ENCODE measurements at regions not wholly inside any gene's neighbourhood (a gene's known extent, or its start where the extent isn't known, plus 50 kb on each side); places are given as distances from the start of the nearest gene placed in this dataset.
"Not testable (repeated sequence)": the region's sequence is repeated elsewhere in the genome, so short reads cannot be mapped to it uniquely, and the experiment has no call there.

DNA sequence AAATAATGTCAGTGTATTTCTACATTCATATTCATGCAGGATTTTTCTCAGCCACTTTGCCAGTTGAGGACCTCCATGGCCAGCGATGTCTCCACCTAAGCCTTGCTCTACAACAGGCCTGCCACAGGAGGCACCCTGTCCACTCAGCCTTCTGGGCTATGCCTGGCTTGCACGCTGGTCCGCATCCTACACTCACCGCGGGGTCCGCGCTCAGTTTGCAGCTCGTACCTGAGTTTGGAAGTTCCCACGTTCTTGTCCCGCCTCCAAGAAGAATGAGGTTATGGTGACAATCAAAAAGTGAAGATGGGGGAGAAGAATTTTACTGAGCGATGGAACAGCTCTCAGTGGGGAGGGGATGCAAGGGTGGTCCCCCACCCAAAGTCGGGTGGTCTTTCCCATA lies 93.6 kb upstream of the GRIK1 start:
- DNase-seq (ENCODE audit: low read depth, low spot score) = no peak
- no peak overlapping the region for H3K4me3 ChIP-seq (ENCODE audit: low read depth, low read length)
- ChIA-PET CTCF (no interaction called here), POLR2A (no interaction called here)
- TF ChIP-seq CTCF (IDR thresholded peaks at IDR 0.05; ENCODE audit: insufficient read depth, low read length, missing control alignments) = no peak

- no peak for TF ChIP-seq CTCF (IDR thresholded peaks at IDR 0.05; ENCODE audit: insufficient read depth, low read length, missing control alignments)
- ChIA-PET CTCF (no interaction called here), POLR2A (no interaction called here)
- DNase-seq (ENCODE audit: low read depth, low spot score) = no peak
- no peak overlapping the region for H3K4me3 ChIP-seq (ENCODE audit: low read depth, low read length)
These were observed 90.6 kb upstream of the GRIK1 start for GRCh38 chr21:30030416-30030815.

GRCh38 chr21:30028537-30028936 lies 88.7 kb upstream of the GRIK1 start:
- CTCF ChIA-PET = no interaction called here
- DNase-seq (ENCODE audit: low read depth, low spot score) = no peak
- no peak for TF ChIP-seq CTCF (IDR thresholded peaks at IDR 0.05; ENCODE audit: insufficient read depth, low read length, missing control alignments)
- POLR2A ChIA-PET = no interaction called here
- no peak overlapping the region for H3K4me3 ChIP-seq (ENCODE audit: low read depth, low read length)

- CTCF ChIA-PET = no interaction called here
- TF ChIP-seq CTCF (IDR thresholded peaks at IDR 0.05; ENCODE audit: insufficient read depth, low read length, missing control alignments) = no peak
- POLR2A ChIA-PET = no interaction called here
These were observed 88.2 kb upstream of the GRIK1 start for GRCh38 chr21:30027986-30028385.

GRCh38 chr21:30023056-30023455 lies 83.3 kb upstream of the GRIK1 start:
- POLR2A ChIA-PET = not testable (repeated sequence)

More at GRCh38 chr21:30027986-30028385, 88.2 kb upstream of the GRIK1 start:
- H3K4me3 ChIP-seq (ENCODE audit: low read depth, low read length) = no peak overlapping the region
- DNase-seq (ENCODE audit: low read depth, low spot score) = no peak

GRCh38 chr21:30014886-30015285 lies 75.1 kb upstream of the GRIK1 start:
- H3K4me3 ChIP-seq (ENCODE audit: low read depth, low read length) = no peak overlapping the region
- TF ChIP-seq CTCF (IDR thresholded peaks at IDR 0.05; ENCODE audit: insufficient read depth, low read length, missing control alignments) = no peak
- POLR2A ChIA-PET = no interaction called here
- CTCF ChIA-PET = no interaction called here
- no peak for DNase-seq (ENCODE audit: low read depth, low spot score)

More at GRCh38 chr21:30023056-30023455, 83.3 kb upstream of the GRIK1 start:
- H3K4me3 ChIP-seq (ENCODE audit: low read depth, low read length); CTCF ChIA-PET; DNase-seq (ENCODE audit: low read depth, low spot score): not testable (repeated sequence)

DNA sequence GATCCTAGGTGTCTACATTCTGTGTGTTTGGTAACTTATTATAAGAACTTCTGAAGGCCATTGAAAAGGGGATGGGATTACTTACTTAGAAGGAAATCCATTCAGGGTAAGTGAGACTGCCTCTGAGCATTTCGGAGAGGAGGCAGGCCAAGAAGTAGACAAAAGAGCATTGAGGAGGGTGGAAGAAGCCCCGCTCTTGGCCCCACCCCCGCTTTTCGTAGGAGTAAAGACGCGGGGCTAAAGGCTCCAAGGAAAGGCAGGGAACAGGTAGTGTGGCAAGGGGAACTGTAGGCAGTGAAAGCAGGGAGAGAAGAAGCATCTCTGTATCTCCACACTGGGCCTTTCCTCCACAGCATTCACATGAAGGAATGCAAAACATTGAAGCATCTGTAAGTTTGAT lies 51.8 kb upstream of the GRIK1 start:
- no peak overlapping the region for H3K4me3 ChIP-seq (ENCODE audit: low read depth, low read length)
- CTCF ChIA-PET = no interaction called here
- no peak for DNase-seq (ENCODE audit: low read depth, low spot score)
- POLR2A ChIA-PET = no interaction called here
- TF ChIP-seq CTCF (IDR thresholded peaks at IDR 0.05; ENCODE audit: insufficient read depth, low read length, missing control alignments) = no peak

Data from AG04449 (cell line).